OCI-LY3 (cell line): ENCODE measurements at regions not wholly inside any gene's neighbourhood (a gene's known extent, or its start where the extent isn't known, plus 50 kb on each side); places are given as distances from the start of the nearest gene placed in this dataset.

Experiments used
- H2AFZ ChIP-seq: fragments of 200-600, 300-600 bp; shearing (Covaris generic); 2 replicates; pipeline ENCODE4 v1.6.0; 2014; ENCODE audit warnings: antibody characterized with exemption, low read depth, low read length
- H3K27ac ChIP-seq: fragments of 200-600, 300-600 bp; sonication (generic); 2 replicates; pipeline ENCODE4 v1.5.1; 2014; ENCODE audit warnings: mild to moderate bottlenecking, low read length, moderate library complexity, mixed read lengths
- H3K27me3 ChIP-seq: fragments of 200-600, 300-600 bp; sonication (generic); 2 replicates; pipeline ENCODE4 v1.6.1; 2014; ENCODE audit warnings: low read depth, low read length, mixed read lengths
- H3K36me3 ChIP-seq: fragments of 200-600, 300-600 bp; sonication (generic); replicated peaks from 2 replicates; pipeline ENCODE3; 2014; ENCODE audit warnings: low read depth, low read length, mixed read lengths
- H3K4me1 ChIP-seq: fragments of 300-600, 200-600 bp; sonication (generic); 2 replicates; pipeline ENCODE4 v1.6.1; 2014; ENCODE audit warnings: low read length, mixed read lengths
- H3K4me2 ChIP-seq: fragments of 200-600, 300-600 bp; sonication (generic); 2 replicates; pipeline ENCODE4 v1.6.1; 2014; ENCODE audit warnings: low read length, mixed read lengths
- H3K4me3 ChIP-seq: fragments of 300-600, 200-600 bp; sonication (generic); 2 replicates; pipeline ENCODE4 v1.5.1; 2014; ENCODE audit warnings: antibody characterized with exemption, mild to moderate bottlenecking, low read length, moderate library complexity
- H3K79me2 ChIP-seq: fragments of 300-600, 200-600 bp; shearing (Covaris generic); 2 replicates; pipeline ENCODE4 v1.6.1; 2014; ENCODE audit warnings: mild to moderate bottlenecking, low read length, mixed read lengths
- H3K9ac ChIP-seq: fragments of 300-600, 200-600 bp; shearing (Covaris generic); 2 replicates; pipeline ENCODE4 v1.6.0; 2014; ENCODE audit warnings: mild to moderate bottlenecking, low read length, moderate library complexity
- H3K9me3 ChIP-seq: fragments of 200-600, 300-600 bp; shearing (Covaris generic); 2 replicates; pipeline ENCODE4 v1.6.1; 2014; ENCODE audit warnings: low read length, mixed read lengths; ENCODE audit not compliant: insufficient read depth
- H4K20me1 ChIP-seq: fragments of 200-600, 300-600 bp; sonication (generic); 2 replicates; pipeline ENCODE4 v1.6.1; 2016; ENCODE audit warnings: low read length, mixed read lengths; ENCODE audit not compliant: insufficient read depth
- EZH2phosphoT487 ChIP-seq: fragments of 200-600 bp; shearing (Covaris generic); IDR thresholded peaks from 2 replicates; pipeline ENCODE4 v1.6.1; 2018; ENCODE audit warnings: antibody characterized with exemption, mixed run types, low read depth
- TF ChIP-seq, protein P1 (sequence below): fragments of 200-600, 300-600 bp; sonication (generic); IDR thresholded peaks from 2 replicates; pipeline ENCODE4 v1.5.1; 2014; ENCODE audit warnings: antibody characterized with exemption, low read length, low read depth

DNA sequence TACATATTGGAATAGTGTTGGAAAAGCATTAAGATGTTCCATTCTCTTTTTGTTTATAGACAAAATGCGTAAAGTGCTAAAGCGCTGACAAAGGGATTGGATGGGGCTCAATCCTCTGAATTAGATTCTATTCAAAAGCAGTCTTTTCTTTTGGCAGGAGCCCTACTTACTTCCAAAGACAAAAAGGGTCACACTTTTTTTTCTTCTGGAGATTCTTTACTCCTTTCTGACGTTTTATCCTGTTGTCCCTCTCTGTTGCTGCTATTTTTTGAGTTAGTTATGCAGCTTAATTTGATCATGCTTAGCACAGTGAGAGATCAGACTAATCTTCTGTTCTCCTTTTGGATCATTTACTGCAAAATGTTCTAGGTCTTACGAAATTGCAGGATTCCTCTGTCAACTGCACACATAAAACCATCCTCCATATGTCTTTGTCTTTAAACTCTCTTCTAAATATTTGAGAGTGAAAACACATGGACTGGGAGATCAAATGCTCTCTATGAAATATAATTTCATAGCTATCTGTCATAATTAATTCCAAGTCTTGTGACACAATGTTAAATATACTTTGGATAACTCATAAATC, 656.4 kb upstream of the ADGRL2 start:
- no peaks in the 10 kb centered on the region for H3K9me3 ChIP-seq
- H3K4me1 ChIP-seq, result no peaks in the 10 kb centered on the region
- H3K27me3 ChIP-seq, result no peaks in the 10 kb centered on the region
- no peak overlapping the region for H2AFZ ChIP-seq
- H3K9ac ChIP-seq, result no peak overlapping the region
- H3K79me2 ChIP-seq, result no peaks in the 10 kb centered on the region
- H4K20me1 ChIP-seq, result no peaks in the 10 kb centered on the region
- TF ChIP-seq, protein P1, sequence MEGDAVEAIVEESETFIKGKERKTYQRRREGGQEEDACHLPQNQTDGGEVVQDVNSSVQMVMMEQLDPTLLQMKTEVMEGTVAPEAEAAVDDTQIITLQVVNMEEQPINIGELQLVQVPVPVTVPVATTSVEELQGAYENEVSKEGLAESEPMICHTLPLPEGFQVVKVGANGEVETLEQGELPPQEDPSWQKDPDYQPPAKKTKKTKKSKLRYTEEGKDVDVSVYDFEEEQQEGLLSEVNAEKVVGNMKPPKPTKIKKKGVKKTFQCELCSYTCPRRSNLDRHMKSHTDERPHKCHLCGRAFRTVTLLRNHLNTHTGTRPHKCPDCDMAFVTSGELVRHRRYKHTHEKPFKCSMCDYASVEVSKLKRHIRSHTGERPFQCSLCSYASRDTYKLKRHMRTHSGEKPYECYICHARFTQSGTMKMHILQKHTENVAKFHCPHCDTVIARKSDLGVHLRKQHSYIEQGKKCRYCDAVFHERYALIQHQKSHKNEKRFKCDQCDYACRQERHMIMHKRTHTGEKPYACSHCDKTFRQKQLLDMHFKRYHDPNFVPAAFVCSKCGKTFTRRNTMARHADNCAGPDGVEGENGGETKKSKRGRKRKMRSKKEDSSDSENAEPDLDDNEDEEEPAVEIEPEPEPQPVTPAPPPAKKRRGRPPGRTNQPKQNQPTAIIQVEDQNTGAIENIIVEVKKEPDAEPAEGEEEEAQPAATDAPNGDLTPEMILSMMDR, result no peak
- TF ChIP-seq EZH2phosphoT487, result no peak
- H3K4me2 ChIP-seq, result no peak overlapping the region
- H3K27ac ChIP-seq, result no peak overlapping the region
- H3K4me3 ChIP-seq, result no peak overlapping the region
- no peaks in the 10 kb centered on the region for H3K36me3 ChIP-seq

DNA sequence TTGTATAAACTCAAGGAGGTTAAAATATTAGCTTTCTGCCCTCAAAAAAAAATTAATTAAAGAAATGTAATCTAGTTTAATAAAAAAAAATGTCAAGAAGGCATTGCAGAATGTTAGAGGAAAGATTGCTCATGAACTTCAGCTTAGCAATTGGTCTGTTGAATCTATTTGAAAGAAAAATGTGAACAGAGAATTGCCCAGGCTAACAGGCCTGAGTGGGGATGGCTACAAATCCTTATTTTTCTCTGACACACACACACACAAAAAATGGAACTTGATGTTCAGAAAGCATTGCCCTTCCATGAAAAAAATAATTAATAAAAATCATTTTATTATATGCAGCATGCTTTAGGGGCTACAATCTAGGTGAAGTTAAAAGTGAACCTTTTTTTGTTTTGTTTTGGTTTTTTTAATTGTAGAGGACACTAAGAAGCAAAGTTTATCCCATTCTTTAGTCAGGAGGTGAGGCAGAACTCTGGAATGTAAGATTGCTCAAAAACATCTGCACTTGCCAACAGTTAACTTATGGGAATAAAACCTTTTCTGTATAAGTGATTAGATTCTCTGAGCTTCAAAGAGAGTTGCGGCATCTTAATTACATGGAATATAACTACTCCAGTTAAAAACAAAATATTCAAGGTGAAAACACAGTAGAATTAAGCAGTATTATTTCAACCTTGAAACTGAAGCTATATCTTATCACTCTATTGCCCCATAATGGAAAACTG, 658.5 kb upstream of the ADGRL2 start:
- Histone ChIP-seq H3K27ac (no peak overlapping the region), H3K27me3 (no peaks in the 10 kb centered on the region)
- no peak for TF ChIP-seq EZH2phosphoT487
- TF ChIP-seq, protein P1, result no peak

DNA sequence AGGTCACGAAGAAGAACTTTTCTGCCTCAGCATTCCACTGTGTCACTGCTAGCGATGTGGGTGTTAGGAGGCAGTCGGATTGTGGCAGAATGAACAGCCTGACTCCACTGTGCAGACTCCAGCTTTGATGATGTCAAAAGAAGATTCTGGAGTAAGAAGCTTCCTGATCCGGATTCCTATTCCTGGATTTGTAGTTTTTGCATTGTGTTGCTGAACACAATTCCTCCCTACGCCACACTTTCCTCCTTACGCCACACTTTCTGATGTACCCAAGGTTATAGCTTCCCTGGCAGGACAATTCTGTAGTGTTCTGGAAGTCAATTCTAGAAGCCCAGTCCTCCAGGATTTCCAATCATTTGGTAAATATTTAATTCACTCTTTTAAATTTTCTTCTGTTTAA, 665.2 kb upstream of the ADGRL2 start:
- no peaks in the 10 kb centered on the region for H3K4me1 ChIP-seq
- no peaks in the 10 kb centered on the region for H3K36me3 ChIP-seq
- H3K4me3 ChIP-seq, result no peak overlapping the region
- no peak overlapping the region for H2AFZ ChIP-seq
- H3K4me2 ChIP-seq, result no peak overlapping the region
- H3K9me3 ChIP-seq, result no peaks in the 10 kb centered on the region
- H3K27ac ChIP-seq, result no peak overlapping the region
- TF ChIP-seq EZH2phosphoT487, result no peak
- TF ChIP-seq, protein P1, result no peak
- H3K9ac ChIP-seq, result no peak overlapping the region
- no peaks in the 10 kb centered on the region for H3K27me3 ChIP-seq
- H3K79me2 ChIP-seq, result no peaks in the 10 kb centered on the region
- no peaks in the 10 kb centered on the region for H4K20me1 ChIP-seq

More for the DNA sequence above, 658.5 kb upstream of the ADGRL2 start:
- Histone ChIP-seq H3K4me1 (no peaks in the 10 kb centered on the region), H2AFZ (no peak overlapping the region), H3K9me3 (no peaks in the 10 kb centered on the region), H3K9ac (no peak overlapping the region), H3K4me2 (no peak overlapping the region), H3K4me3 (no peak overlapping the region), H3K79me2 (no peaks in the 10 kb centered on the region), H4K20me1 (no peaks in the 10 kb centered on the region), H3K36me3 (no peaks in the 10 kb centered on the region)

DNA sequence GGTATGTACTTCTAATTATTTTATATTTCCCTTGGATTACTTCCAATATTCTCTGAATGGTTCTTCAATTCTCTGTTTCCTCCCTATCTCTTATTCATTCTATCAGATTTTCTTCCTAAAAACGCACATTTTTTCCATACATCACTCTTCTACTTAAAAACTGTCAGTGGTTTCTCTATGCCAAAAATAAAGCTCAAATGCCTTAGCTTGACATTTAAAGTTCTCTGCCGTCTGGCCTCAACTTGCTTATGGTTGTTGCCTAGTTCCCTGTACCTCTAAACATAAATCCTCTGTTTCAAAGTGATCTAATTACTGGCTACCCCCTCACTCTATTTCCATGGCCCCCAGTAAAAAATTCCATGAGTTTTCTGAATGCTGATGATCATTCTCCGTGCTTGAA, 671.0 kb upstream of the ADGRL2 start:
- Histone ChIP-seq H3K4me2 (no peak overlapping the region), H3K36me3 (no peaks in the 10 kb centered on the region), H4K20me1 (no peaks in the 10 kb centered on the region), H3K9me3 (no peaks in the 10 kb centered on the region), H3K27ac (no peak overlapping the region), H2AFZ (no peak overlapping the region), H3K9ac (no peak overlapping the region), H3K4me3 (no peak overlapping the region), H3K4me1 (no peaks in the 10 kb centered on the region), H3K79me2 (no peaks in the 10 kb centered on the region), H3K27me3 (no peaks in the 10 kb centered on the region)
- TF ChIP-seq, protein P1, result no peak
- no peak for TF ChIP-seq EZH2phosphoT487
